Stimulated activated CD8-positive, alpha-beta memory T cell treated with anti-CD3 and anti-CD28 coated beads, Interleukin-4, amount 100 ng/mL, for 4 hours (primary cell): ENCODE measurements at regions not wholly inside any gene's neighbourhood (a gene's known extent, or its start where the extent isn't known, plus 50 kb on each side); places are given as distances from the start of the nearest gene placed in this dataset.
"Not testable (repeated sequence)": the region's sequence is repeated elsewhere in the genome, so short reads cannot be mapped to it uniquely, and the experiment has no call there.

Experiments used
- DNase-seq, 2 donors: peaks; one replicate each; pipeline ENCODE4 v3.0.0-alpha.2; 2020; ENCODE audit warnings: low read depth in 2 of 2, low spot score in 1 of 2

DNA sequence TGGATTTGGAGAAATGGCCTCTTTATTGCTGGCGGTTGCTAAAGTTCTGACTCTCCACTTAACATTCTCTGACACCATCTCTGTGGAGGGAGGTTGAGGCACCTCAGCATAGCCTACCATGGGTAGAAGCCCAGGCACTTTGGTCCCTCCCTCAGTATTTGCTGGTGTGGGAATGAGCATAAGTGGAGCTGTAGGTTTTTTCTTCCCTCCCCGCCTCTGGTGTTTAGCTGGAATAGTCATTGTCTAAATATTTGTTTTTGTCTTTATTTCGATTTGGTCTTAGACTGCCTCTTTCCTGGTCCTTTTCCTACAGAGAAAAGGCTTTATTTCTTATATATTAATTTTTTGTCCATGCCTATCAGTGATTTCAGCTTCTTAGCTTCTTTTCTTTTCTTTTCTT lies 203.4 kb upstream of the AGR3 start:
- no peak for DNase-seq

- DNase-seq, result no peak
Observed at GRCh38 chr7:17086403-17086802, 204.6 kb upstream of the AGR3 start.

GRCh38 chr7:17090751-17091150 lies 207.7 kb upstream of the AHR start:
- no peak for DNase-seq

- DNase-seq, result no peak
Observed at GRCh38 chr7:17093461-17093860, 205.0 kb upstream of the AHR start.

GRCh38 chr7:17094963-17095574 lies 203.4 kb upstream of the AHR start:
- DNase-seq, result no peak

- DNase-seq, result no peak
Observed at GRCh38 chr7:17095931-17096330, 202.5 kb upstream of the AHR start.

DNA sequence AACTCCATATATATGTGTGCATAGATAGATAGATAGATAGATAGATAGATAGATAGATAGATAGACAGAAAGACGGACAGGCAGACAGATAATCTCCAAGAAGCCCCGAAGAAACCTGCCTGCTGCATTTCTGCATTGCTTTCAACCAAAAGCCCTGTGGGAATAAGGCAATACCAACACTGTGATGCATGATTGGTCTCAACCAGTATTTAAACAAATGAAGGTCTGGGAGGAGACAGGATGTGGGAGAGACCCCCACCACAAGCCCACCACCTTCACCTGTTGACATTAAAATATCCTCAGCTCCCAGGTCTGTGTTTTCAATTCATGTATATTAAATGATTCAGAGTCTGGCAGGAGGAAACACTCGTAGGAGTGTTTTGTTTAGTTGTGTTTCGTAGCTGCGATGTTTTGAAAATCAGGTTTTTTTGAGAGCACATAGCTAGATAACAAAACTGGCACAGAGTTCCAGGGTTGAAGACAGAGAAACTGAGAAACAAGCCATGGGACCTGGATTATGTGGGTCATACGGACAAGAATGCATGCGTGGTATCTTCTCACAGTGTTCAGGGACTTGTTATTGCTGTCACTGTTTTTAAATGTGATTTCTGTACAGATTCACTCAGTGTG lies 200.7 kb upstream of the AHR start:
- no peak for DNase-seq

GRCh38 chr7:17098515-17098914 lies 199.9 kb upstream of the AHR start:
- no peak for DNase-seq

- DNase-seq, result no peak
Observed at GRCh38 chr7:17099083-17099973, 199.1 kb upstream of the AHR start.

DNA sequence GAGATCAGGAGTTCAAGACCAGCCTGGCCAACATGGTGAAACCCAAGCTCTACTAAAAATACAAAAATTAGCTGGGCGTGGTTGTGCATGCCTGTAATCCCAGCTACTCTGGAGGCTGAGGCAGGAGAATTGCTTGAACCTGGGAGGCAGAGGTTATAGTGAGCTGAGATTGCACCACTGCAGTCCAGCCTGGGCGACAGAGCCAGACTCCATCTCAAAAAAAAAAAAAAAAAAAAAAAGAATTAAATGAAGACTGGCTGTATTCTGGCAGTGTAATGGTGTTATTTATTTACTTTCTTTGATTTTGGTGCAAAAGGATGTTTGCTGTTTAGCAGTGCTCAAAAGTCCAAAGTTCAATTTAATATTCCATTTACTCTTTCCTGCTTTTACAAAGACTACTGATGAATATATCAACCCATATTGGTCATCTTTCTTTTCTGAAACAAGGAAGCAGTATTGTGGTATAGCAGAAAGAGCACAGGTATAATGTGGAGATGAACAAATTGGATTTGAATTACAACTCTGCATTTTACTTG lies 198.4 kb upstream of the AHR start:
- DNase-seq, result not testable (repeated sequence)

GRCh38 chr7:17101207-17101696 lies 197.2 kb upstream of the AHR start:
- no peak for DNase-seq

DNA sequence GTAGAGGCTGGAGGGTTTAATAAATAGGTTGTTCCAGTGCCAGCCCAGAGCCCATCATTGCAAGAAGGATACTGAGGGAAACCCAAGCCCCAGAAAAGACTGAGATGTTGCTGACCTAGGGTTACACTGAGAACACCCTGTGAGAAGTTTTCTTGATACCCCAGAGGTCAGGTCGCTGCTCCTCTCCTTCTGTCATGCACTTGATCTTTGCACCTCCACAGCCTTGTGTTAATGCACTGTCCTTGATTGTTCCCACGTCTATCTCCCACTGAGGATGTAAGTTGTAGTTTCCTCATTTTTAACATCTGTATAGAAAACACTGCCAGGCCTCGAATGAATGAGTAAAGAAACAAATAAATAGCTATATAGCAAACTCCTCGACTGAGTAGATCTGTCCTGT lies 195.3 kb upstream of the AHR start:
- DNase-seq, result no peak

DNA sequence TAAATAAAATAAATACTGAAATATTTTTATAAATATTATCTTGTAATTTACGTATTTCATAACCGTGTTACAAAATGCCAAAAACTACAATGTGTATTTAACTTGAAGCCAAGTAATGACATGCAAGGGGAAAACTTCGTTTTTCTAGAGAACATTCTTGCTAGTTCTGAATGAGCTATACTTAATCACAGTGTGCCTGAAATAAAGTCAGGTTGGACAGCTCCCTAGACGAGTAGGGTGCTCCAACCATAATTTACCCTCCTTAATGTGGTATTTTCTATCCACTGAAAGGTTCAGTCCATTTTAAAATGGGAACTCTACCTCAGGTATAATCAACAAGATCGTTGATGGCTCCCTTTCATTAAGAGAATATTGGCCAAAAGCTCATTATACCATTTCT lies 194.5 kb upstream of the AHR start:
- DNase-seq, result no peak

- DNase-seq, result no peak
Observed at GRCh38 chr7:17104419-17104818, 194.0 kb upstream of the AHR start.

GRCh38 chr7:17105701-17106100 lies 192.8 kb upstream of the AHR start:
- no peak for DNase-seq

GRCh38 chr7:17108049-17108584 lies 190.3 kb upstream of the AHR start:
- no peak for DNase-seq

DNA sequence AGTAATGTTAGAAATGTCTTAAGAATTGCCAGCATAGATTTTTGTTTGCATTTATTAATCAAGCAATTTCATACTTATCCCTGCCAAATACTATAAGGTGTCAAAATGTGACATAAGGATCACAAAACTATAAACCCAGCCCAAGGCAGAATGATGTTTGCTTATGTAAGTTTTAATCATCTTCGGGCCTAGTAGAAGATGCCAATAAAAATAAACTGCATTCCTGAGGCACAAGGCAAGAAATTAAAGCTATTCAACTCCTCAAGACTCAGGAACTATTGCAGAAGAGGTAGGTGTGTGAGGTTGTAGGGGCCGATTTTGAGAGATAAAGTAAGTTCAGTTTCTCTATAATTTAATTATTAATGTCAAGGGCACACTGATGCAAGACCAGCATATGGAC lies 189.4 kb upstream of the AHR start:
- DNase-seq, result no peak

DNA sequence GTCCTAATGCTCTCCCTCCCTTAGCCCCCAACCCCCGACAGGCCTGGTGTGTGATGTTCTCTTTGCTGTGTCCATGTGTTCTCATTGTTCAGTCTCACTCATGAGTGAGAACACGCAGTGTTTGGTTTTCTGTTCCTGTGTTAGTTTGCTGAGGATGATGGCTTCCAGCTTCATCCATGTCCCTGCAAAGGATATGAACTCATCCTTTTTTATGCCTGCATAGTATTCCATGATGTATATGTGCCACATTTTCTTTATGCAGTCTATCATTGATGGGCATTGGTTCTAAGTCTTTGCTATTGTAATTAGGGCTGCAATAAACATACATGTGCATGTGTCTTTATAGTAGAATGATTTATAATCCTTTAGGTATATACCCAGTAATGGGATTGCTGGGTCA lies 184.7 kb upstream of the AHR start:
- not testable (repeated sequence) for DNase-seq

DNA sequence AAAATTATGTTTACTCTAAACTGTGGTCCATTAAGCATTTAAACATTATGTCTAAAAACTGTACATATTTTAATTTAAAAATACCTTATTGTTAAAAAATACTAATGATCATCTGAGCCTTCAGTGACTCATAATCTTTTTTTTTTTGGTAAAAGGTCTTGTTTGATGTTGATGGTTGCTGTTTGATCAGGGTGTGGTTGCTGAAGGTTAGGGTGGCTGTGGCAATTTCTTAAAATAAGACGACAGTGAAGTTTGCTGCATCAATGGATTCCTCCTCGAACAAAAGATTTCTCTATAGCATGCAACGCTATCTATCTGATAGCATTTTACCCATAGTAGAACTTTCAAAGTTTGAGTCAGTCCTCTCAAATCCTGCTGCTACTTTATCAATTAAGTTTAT lies 180.0 kb upstream of the AHR start:
- no peak for DNase-seq

DNA sequence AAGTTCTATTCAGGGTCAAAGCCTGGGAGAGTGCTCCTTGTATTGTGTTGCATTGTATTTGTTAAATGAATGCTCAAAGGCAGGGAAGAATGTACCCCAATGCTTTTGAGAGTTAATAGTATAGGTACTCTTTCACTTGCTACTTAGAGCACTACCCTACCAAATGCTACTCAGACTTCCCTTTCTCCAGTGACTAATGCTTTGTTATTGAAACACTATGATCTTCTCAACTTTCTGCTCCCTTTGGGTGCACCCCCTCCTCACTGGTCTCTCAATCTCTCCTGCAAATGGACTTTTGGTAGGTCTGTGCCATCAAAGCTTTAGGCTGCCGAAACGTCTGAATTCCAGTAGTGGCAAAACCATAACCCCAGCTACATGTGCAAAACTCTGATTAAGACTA lies 177.7 kb upstream of the AHR start:
- no peak for DNase-seq

DNA sequence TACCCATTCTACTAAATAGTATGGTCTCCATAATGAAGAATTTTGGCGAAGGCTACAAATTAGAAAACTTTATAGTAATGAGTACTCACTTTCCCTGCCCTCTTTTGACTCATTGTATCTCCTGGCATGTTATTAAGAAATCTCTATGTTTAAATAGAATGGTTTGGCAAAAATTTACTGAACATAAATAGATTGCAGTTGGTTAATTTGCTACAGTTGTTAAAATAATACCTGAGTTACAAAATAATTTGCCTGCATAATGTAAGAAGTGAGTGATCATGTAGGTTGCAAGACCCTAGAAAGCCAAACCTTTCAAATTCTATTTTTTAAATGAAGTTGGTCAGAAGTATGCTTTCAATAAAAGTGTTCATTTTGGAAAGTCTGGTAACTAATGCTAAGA lies 176.8 kb upstream of the AHR start:
- DNase-seq, result no peak

DNA sequence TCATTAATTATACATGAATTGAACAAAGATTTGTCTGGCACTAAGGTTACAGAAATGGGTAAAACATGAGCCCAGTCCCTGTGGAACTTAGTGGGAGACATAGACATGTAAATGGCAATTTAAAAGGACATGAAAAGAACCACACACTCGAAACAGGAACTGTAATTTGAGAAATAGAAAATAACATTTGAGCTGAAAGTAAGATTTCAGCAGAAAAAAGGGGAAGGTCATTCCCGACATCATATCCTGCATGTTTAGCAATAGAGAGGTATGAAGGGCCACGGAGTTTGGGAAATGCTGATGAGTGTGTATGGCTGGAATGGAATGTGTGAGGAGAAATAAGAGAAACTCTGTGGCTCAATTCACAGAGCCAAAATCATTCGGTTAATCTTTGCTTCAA lies 175.4 kb upstream of the AHR start:
- no peak for DNase-seq
